IPS-NIHi7 (cell line): ENCODE measurements at regions not wholly inside any gene's neighbourhood (a gene's known extent, or its start where the extent isn't known, plus 50 kb on each side); places are given as distances from the start of the nearest gene placed in this dataset.

Experiments
- DNase-seq: peaks from one replicate; pipeline ENCODE4 v3.0.0; 2012; ENCODE audit warnings: mixed read lengths; ENCODE audit errors: extremely low spot score

DNA sequence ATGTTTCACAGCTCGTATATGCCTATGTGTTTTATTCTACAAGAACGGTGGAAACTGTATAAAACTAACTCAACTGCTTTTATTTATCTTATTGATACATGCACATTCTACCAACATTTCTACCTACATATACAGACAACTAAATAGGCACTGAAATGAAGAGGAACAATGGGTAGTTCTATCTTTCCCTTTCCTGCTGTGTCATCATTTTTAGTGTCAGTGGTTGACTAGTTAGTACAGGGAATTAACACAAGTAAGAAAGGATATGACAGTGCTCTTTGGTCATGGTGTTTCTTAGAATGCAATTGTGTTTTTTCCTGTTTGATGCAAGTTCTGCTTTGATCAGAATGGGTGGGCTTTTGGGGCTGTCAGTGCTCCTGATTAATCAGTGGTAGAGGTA, 293.8 kb upstream of the CTSO start:
- no peak for DNase-seq

DNA sequence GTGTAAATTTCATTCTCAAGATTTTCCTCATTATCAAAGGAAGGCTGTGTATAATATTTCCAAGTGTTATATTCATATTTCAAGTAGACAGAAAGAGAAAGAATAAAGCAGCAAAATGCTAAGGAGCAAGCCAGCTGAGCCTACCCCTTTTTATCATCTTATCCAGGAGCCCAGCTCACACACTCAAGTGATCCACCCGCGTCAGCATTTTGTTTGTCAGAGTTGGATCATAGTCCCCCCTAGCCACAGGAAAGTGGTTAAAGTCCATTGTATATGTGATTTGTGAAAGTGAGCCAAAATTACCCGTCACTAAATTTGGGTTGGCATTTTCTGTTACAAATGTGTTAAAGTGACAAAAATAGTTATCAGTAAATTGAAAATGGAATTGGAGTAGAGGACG, 289.3 kb upstream of the CTSO start:
- DNase-seq: no peak

DNA sequence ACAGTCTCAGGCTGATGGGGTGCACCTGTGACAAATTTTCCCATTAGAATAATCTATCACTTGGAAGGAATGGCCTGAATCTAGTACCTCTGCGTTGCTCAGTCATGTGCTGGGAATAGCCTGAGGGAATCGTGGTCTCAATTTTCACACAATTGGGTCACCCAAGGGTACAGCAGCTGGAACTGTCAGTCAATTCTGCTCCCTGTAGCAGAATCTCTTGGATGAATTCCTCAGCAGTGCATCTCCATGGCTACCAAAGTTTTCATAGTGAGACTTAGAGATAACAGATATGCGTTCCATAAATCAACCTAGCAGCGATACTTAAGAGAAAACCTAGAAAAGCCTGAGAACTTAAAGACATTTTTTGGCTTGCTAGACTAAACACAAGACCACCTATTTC, 288.7 kb upstream of the CTSO start:
- no peak for DNase-seq

GRCh38 chr4:156241896-156242295, 288.2 kb upstream of the CTSO start:
- no peak for DNase-seq

GRCh38 chr4:156238171-156238570, 284.5 kb upstream of the CTSO start:
- no peak for DNase-seq

- DNase-seq: no peak
Observed at GRCh38 chr4:156237231-156237630, 283.6 kb upstream of the CTSO start.

- DNase-seq: no peak
Observed at GRCh38 chr4:156230176-156230575, 276.5 kb upstream of the CTSO start.

DNA sequence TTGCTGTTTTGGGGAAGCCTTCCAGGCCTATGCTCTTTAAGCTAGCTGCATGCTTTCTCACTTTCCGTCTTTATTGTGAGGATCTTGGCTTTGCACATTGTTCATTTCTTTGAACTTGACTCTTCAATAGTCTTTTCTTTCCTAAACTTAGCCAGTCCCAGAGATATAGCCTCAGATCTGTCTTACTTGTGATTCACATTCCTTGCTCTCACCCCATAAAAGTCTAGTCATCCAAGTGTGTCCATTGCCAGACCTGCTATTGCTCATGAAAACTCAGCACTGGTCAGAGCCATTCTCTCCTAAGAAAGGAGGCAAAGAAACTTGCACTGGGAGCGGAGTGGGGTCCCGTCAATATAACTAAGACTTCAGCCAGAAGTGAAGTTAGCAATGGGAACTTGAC, 275.0 kb upstream of the CTSO start:
- DNase-seq: no peak

DNA sequence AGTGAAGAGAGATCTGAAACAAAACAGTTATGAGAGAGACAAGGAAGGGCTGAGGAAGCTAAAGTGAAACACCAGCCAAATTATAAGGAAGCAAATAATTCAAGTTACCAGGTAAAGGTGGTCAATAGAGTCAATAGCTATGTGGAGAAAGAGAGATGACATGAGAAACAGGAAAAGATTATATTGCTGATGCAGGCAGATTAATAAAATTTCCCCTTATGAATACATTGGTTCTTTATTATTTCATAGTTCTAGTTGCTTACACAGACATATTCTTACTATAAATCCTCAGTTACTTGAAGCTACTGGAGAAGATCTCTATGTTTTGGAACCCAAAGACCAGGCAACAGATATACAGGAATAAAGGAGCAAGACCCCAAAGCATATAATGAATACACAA, 273.7 kb upstream of the CTSO start:
- DNase-seq: no peak

DNA sequence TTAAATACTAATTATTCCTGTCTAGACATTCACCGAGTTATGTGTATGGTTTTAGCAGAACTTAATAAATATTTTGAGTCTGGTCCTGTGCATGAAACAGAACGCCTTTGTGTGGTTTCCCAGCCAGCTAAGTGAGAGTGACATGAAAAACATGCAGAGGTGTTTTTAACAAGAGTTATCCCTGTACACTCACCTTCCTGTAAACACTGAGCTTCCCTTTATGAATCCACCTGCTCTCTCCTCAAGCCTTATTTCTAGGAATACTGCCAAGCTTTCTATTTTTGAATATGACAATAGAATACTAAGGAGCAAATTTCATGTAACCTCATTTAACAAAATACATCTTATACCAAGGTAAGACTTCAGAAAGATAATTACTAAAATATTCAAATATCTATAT, 270.3 kb upstream of the CTSO start:
- no peak for DNase-seq

- no peak for DNase-seq
Observed at GRCh38 chr4:156217236-156217635, 263.6 kb upstream of the CTSO start.

DNA sequence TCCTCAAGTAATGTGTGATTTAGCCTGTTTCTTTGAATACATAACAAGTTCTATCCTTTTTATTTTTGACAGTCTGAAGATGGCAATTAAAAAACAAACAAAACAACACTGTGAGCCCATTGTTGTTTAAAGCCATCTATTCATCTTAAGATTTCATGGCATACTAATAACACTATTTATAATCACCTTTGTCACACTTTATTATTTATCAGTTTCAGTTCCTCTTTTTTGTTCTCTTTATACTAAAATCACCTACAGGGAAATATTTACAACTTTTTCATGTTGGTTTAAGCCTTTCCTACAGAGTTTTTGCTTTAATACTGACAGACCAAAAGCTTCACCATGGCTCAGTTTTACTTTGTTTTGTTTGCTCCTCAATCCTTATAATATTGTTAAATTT, 247.4 kb upstream of the CTSO start:
- DNase-seq: no peak

DNA sequence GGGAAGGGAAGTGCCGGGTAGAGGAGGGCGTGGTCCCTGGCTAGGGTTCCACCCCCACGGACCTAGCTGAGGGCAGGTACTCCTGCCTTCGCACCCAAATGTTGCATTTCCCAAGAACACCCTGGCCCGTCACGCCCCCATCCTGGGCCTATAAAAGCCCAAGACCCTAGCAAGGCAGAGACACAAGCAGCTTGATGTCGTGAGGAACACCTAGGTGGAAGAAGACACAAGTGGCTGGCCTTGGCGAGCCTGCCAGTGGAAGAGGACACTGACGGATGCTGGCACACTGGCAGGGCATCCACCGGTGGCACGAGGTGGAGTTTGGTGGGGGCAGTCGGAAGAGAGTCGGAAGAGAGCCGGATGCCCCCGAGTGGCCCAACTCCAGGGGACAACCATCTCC, 244.8 kb upstream of the CTSO start:
- DNase-seq: no peak

DNA sequence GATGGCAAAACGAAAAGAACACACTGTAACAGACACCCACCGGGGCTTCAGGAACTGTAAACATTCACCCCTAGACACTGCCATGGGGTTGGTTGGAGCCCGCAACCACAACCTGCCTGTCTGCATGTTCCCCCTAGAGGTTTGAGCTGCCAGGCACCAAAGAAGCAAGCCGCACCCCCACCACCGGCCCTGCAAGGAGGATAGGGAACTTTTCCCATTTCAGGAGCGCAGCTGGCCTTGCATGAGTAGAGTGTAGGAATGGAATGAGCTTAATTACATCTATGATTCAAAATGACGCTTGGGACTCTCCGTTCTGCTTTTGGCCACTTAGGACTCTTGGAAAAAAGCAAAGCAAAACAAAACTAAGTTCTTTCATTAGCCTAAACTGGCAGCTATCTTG, 243.6 kb upstream of the CTSO start:
- DNase-seq: peak; percentile 13

DNA sequence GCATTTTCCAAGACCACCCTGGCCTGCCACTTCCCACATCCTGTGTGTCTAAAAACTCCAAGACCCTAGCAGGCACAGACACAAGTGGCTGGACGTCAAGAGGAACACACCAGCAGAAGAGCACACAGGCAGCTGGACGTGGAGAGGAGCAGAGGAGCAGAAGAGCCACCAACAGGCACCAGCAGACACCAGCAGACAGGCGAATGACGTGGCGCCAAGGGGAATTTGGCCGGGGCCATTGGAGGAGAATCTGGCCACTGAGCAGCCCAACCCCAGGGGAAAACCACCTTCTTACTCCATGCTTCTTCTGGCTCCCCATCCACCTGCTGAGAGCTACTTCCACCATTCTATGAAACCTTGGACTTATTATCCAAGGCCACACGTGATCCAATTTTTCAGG, 243.1 kb upstream of the CTSO start:
- DNase-seq: no peak

GRCh38 chr4:156195914-156196313, 242.2 kb upstream of the CTSO start:
- DNase-seq: no peak

GRCh38 chr4:156194896-156195295, 241.2 kb upstream of the CTSO start:
- no peak for DNase-seq

DNA sequence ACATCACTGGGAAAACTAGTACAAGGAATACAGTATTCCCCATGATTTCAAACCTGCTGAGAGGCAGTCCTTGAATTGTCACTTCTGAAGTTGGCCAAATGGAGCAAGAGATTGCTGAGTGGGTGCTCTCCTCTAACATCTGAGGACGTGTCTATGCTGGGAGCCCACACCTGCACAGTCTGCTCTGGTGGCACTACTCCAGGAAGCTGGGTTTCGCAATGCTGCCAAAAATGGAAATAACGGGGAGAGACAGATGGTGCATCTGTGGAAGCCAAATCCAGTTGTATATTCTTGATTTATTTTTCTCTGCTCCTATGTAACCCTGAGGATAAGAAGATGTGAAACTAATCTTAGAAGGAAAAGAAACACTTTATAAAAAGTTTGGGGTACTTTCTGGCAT, 240.1 kb upstream of the CTSO start:
- no peak for DNase-seq

DNA sequence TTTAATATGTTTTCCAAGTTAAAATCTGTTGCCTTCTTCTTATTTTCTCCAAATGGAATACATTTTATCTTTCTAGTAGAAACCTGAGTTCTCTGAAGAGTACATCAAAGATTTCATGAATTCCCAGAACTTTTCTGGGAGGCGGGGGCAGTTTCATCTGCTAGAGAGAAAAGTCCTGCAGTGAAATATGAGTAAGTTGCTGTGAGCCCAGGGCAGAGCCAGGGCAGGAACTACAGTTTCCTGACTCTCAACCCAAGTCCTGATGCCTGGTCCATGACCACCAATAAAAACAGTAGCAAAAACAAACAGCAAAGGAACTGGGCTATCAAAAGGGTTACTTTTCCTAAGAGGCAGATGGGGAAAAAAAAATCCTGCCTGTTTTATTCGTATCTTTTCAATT, 239.4 kb upstream of the CTSO start:
- no peak for DNase-seq

GRCh38 chr4:156192033-156192432, 238.4 kb upstream of the CTSO start:
- DNase-seq: no peak

GRCh38 chr4:156191044-156191781, 237.5 kb upstream of the CTSO start:
- DNase-seq: no peak

DNA sequence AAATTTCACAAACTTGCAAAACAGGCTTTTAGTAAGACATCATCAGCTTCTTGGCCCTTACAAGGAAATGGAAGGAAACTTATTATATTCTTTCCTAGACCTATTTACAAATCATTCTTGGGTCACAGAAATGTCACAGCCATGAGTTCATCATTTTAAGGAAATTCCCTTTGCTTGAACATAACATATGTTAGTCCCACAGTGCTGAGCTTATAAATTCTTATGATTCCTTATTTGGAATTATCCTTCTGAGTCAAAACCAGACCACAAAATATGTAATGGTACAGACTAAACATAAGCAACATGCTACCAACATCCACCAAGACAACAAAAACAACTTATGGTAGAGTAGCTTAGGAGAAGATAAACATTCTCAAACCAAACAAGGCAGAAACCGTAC, 236.9 kb upstream of the CTSO start:
- no peak for DNase-seq

GRCh38 chr4:156188596-156188995, 234.9 kb upstream of the CTSO start:
- DNase-seq: no peak

- no peak for DNase-seq
Observed at GRCh38 chr4:156186111-156186510, 232.4 kb upstream of the CTSO start.
